Small intestine (tissue), 7 donors: ENCODE measurements at regions not wholly inside any gene's neighbourhood (a gene's known extent, or its start where the extent isn't known, plus 50 kb on each side); places are given as distances from the start of the nearest gene placed in this dataset.
"Not testable (repeated sequence)": the region's sequence is repeated elsewhere in the genome, so short reads cannot be mapped to it uniquely, and the experiment has no call there.

Experiments
- DNase-seq, 2 donors: peaks; one replicate each; pipeline versions ENCODE4 v3.0.0 to v3.0.0-alpha.2; 2013
- FAIRE-seq: peaks from 2 replicates; lab custom pipeline; 2012; peaks lifted over from hg19 to GRCh38; lab: Jason Lieb, UNC
- H3K27ac ChIP-seq, 3 donors: one replicate each; pipeline ENCODE4 v1.5.1; 2013; ENCODE audit warnings: low read length in 2 of 3, mild to moderate bottlenecking in 2 of 3, control low read depth in 1 of 3, inconsistent platforms in 1 of 3, low read depth in 1 of 3, moderate library complexity in 1 of 3
- H3K27me3 ChIP-seq, 3 donors: one replicate each; pipeline ENCODE4 v1.6.1; 2013; ENCODE audit warnings: low read length in 3 of 3, inconsistent platforms in 1 of 3; ENCODE audit not compliant: control insufficient read depth in 3 of 3, insufficient read depth in 3 of 3
- H3K36me3 ChIP-seq, 3 donors: one replicate each; pipeline ENCODE4 v1.6.1; 2013; ENCODE audit warnings: low read length in 3 of 3, inconsistent platforms in 1 of 3, low read depth in 1 of 3, mild to moderate bottlenecking in 1 of 3, moderate library complexity in 1 of 3; ENCODE audit not compliant: control insufficient read depth in 3 of 3, insufficient read depth in 2 of 3
- H3K4me1 ChIP-seq, 3 donors: one replicate each; pipeline ENCODE4 v1.6.1; 2013; ENCODE audit warnings: low read length in 2 of 3, inconsistent platforms in 1 of 3, low read depth in 1 of 3, mild to moderate bottlenecking in 1 of 3, moderate library complexity in 1 of 3; ENCODE audit not compliant: control insufficient read depth in 3 of 3, insufficient read depth in 2 of 3
- H3K4me3 ChIP-seq, 3 donors: one replicate each; pipeline ENCODE4 v1.5.1; 2013; ENCODE audit warnings: low read length in 3 of 3, control low read depth in 1 of 3, inconsistent platforms in 1 of 3, low read depth in 1 of 3, mild to moderate bottlenecking in 1 of 3, moderate library complexity in 1 of 3
- H3K9me3 ChIP-seq, 2 donors: one replicate each; pipeline ENCODE4 v1.6.1; 2013; ENCODE audit warnings: low read depth in 1 of 2, low read length in 1 of 2; ENCODE audit not compliant: control insufficient read depth in 2 of 2, insufficient read depth in 1 of 2
- WGBS, 3 donors: extraction: QIAGEN DNeasy Blood & Tissue Kit; methylation state at CpG; one replicate each; pipeline ENCODE4 v1.1.7; 2013; 5-methylcytosine and 5-hydroxymethylcytosine counted together
- donor health status: healthy with polysubstance abuse.
- donor health status: control.
- donor health status: control.
- donor health status: Bipolar disorder and iron deficiency.
- donor health status: healthy.

GRCh38 chr18:10249801-10250200 is 204.6 kb upstream of the APCDD1 start:
- H3K9me3 ChIP-seq = no peaks in the 10 kb centered on the region
- no peaks in the 10 kb centered on the region for H3K4me1 ChIP-seq
- no peaks in the 10 kb centered on the region for H3K36me3 ChIP-seq
- no peak for DNase-seq
- WGBS, 3 donors = 88 to 100% (median 96%) methylated on average over 1 of the region's 1 CpG
- no peak overlapping the region for H3K4me3 ChIP-seq
- no peak for FAIRE-seq
- no peaks in the 10 kb centered on the region for H3K27me3 ChIP-seq
- no peak overlapping the region for H3K27ac ChIP-seq

GRCh38 chr18:10252494-10252893 is 201.9 kb upstream of the APCDD1 start:
- WGBS, 3 donors = 73 to 78% (median 78%) methylated on average over 4 of the region's 4 CpGs
- Histone ChIP-seq H3K27ac (no peak overlapping the region), H3K9me3 (no peaks in the 10 kb centered on the region), H3K27me3 (no peaks in the 10 kb centered on the region), H3K36me3 (no peaks in the 10 kb centered on the region), H3K4me1 (no peaks in the 10 kb centered on the region), H3K4me3 (no peak overlapping the region)
- no peak for DNase-seq
- FAIRE-seq = no peak

DNA sequence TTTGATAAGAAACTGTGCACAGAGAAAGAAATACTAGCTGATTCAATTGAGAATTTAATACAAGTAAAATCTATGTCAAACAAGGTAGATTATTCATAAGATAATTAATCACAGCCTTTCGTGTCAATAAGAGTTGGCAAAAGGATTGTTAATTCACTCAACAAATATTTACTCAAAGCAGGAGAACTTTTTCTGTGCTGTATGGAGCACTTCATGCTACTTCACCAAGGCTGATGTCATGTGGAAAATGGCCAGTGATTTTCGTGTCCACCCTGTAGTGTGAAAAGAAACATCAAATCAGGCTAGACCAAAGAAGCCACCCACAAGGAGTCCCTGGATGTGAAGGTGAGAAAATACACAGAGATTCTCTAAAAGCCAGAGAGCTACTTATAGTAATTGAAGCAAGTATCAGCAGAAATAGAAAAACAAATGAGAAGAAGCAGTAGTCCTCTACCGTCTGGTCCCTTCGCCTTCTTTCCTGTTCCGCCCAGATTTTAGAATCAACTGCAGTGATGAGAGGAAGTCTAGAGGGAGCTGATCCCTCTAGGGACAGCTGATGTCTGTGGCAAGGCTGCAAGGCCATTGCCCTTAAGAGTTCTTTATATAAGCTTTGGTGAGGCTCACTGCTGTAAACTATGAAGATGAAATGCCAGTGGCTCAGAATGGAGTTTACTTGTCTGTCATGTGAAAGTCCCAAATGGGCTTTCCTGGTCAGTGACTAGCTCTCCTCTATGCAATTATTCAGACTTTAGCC is 201.3 kb upstream of the APCDD1 start:
- DNase-seq = no peak

GRCh38 chr18:10256276-10256675 is 198.2 kb upstream of the APCDD1 start:
- not testable (repeated sequence) for H3K4me1 ChIP-seq, H3K36me3 ChIP-seq, H3K4me3 ChIP-seq, DNase-seq, H3K27ac ChIP-seq, FAIRE-seq, H3K27me3 ChIP-seq, H3K9me3 ChIP-seq
- 62 to 91% (median 67%) methylated on average over 3 of the region's 3 CpGs for WGBS, 3 donors

More for the DNA sequence above, 201.3 kb upstream of the APCDD1 start:
- no peaks in the 10 kb centered on the region for H3K9me3 ChIP-seq
- no peaks in the 10 kb centered on the region for H3K36me3 ChIP-seq
- no peaks in the 10 kb centered on the region for H3K4me1 ChIP-seq
- no peak overlapping the region for H3K4me3 ChIP-seq
- no peak for FAIRE-seq
- 63 to 72% (median 66%) methylated on average over 5 of the region's 5 CpGs for WGBS, 3 donors
- H3K27ac ChIP-seq = no peak overlapping the region
- H3K27me3 ChIP-seq = no peaks in the 10 kb centered on the region

DNA sequence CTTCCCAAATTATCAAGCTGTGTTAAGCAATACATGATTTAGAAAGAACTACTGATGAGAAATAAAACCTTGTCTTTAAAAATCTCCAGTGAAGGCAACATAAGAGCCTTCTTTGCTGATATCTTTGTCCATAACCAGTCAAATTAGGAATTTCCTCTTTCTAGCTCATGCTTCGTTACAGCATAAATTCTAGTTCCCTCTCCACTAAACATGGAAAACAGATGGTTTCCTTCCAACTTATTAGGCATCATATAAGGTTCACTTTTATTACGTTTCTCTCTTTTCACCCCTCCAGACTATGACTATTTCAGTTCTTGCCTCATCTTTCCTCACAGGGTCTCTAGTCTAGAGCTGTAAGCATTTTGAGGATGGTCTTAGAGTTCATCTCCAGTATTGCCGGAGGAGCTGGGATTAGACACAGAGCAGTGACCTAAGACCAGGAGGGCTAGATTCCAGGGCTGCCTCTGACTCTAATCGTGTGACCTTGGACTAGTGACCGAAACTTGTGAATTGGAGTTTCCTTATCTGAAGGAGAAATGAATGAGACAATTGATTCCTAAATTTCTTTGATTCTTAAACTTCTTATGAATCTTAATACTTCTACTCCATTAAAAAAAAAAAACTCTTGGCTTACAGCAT is 195.5 kb upstream of the APCDD1 start:
- Histone ChIP-seq H3K27ac (no peak overlapping the region), H3K4me1 (no peaks in the 10 kb centered on the region), H3K9me3 (no peaks in the 10 kb centered on the region), H3K4me3 (no peak overlapping the region), H3K36me3 (no peaks in the 10 kb centered on the region), H3K27me3 (no peaks in the 10 kb centered on the region)
- FAIRE-seq (no peak), DNase-seq (no peak)
- 33 to 62% (median 44%) methylated on average over 5 of the region's 5 CpGs for WGBS, 3 donors

DNA sequence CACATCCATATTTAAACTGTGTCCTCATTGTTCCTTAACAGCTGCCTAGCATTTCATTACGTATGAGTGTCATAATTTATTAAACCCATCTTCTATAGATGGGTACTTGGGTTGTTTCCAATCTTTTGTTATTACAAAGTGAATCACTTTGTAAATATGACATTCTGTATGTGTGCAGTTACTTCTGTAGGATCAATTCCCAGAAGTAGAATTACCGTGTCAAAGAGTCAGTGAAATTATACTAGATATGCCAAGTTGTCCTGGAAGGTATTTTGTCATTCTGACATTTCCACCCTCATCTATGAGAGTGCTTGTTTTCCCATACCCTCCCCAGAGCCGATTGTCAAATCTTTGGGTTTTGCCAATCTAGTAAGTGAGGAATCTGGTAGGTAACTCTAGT is 194.5 kb upstream of the APCDD1 start:
- no peak overlapping the region for H3K27ac ChIP-seq
- H3K4me3 ChIP-seq = no peak overlapping the region
- H3K4me1 ChIP-seq = no peaks in the 10 kb centered on the region
- H3K36me3 ChIP-seq = no peaks in the 10 kb centered on the region
- no peaks in the 10 kb centered on the region for H3K27me3 ChIP-seq
- no peak for FAIRE-seq
- 71 to 78% (median 71%) methylated on average over 3 of the region's 3 CpGs for WGBS, 3 donors
- no peak for DNase-seq
- H3K9me3 ChIP-seq = no peaks in the 10 kb centered on the region

GRCh38 chr18:10261344-10262276 is 192.8 kb upstream of the APCDD1 start:
- DNase-seq (no peak), FAIRE-seq (no peak)
- Histone ChIP-seq H3K27me3 (no peaks in the 10 kb centered on the region), H3K36me3 (no peaks in the 10 kb centered on the region), H3K27ac (no peak overlapping the region), H3K9me3 (no peaks in the 10 kb centered on the region), H3K4me3 (no peak overlapping the region), H3K4me1 (no peaks in the 10 kb centered on the region)
- WGBS, 3 donors = 85 to 91% (median 89%) methylated on average over 5 of the region's 5 CpGs

GRCh38 chr18:10262566-10262965 is 191.9 kb upstream of the APCDD1 start:
- Histone ChIP-seq H3K27ac (no peak overlapping the region), H3K4me1 (no peaks in the 10 kb centered on the region), H3K9me3 (no peaks in the 10 kb centered on the region), H3K4me3 (no peak overlapping the region), H3K27me3 (no peaks in the 10 kb centered on the region), H3K36me3 (no peaks in the 10 kb centered on the region)
- WGBS, 3 donors = 85 to 92% (median 91%) methylated on average over 9 of the region's 9 CpGs
- FAIRE-seq (no peak), DNase-seq (no peak)
